PC-9 (cell line): ENCODE measurements at regions not wholly inside any gene's neighbourhood (a gene's known extent, or its start where the extent isn't known, plus 50 kb on each side); places are given as distances from the start of the nearest gene placed in this dataset.

Experiments used
- BruUV-seq: library from RNA; stranded (reverse); fragments of 400-500 nt; replicated peaks from 2 replicates; lab custom pipeline; 2021; lab: Mats Ljungman, UMichigan
- CTCF ChIA-PET: fragments of 300-600 bp; sonication (Branson Sonifier 250); formaldehyde crosslinking; loops from one replicate; lab custom pipeline; 2022; ENCODE audit warnings: antibody characterized with exemption; lab: Charles Lee
- POLR2A ChIA-PET: fragments of 300-600 bp; sonication (Branson Sonifier 250); formaldehyde crosslinking; loops from one replicate; lab custom pipeline; 2022; ENCODE audit warnings: antibody characterized with exemption; ENCODE audit not compliant: unreplicated experiment; lab: Charles Lee
- DNase-seq, 2 experiments: peaks; one replicate each; pipeline versions ENCODE4 v3.0.0 to v3.0.0-alpha.2; 2015 to 2022; ENCODE audit warnings: mixed read lengths in 1 of 2
- H2AFZ ChIP-seq: fragments of 200-600 bp; sonication (generic); 2 replicates; pipeline ENCODE4 v1.8.1; 2017; ENCODE audit warnings: antibody characterized with exemption
- H3F3A ChIP-seq: fragments of 200-600 bp; sonication (generic); 2 replicates; pipeline ENCODE4 v1.8.1; 2017; ENCODE audit warnings: antibody characterized with exemption, mild to moderate bottlenecking, low read depth; ENCODE audit not compliant: insufficient read depth
- H3K27ac ChIP-seq: fragments of 200-600 bp; sonication (generic); 2 replicates; pipeline ENCODE4 v1.6.1; 2016; ENCODE audit warnings: mixed run types
- H3K27me3 ChIP-seq: fragments of 200-600 bp; sonication (generic); 2 replicates; pipeline ENCODE4 v1.6.1; 2016; ENCODE audit warnings: low read depth, mixed run types; ENCODE audit not compliant: insufficient read depth
- H3K36me3 ChIP-seq: fragments of 200-600 bp; sonication (generic); 2 replicates; pipeline ENCODE4 v1.6.1; 2016; ENCODE audit warnings: low read depth, mixed run types
- H3K4me1 ChIP-seq: fragments of 200-600 bp; sonication (generic); replicated peaks from 2 replicates; pipeline ENCODE4 v1.6.1; 2016; ENCODE audit warnings: mixed run types; ENCODE audit not compliant: insufficient read depth
- H3K4me2 ChIP-seq: fragments of 200-600 bp; sonication (generic); 2 replicates; pipeline ENCODE4 v1.6.1; 2017; ENCODE audit warnings: mixed run types
- H3K4me3 ChIP-seq: fragments of 200-600 bp; sonication (generic); 2 replicates; pipeline ENCODE4 v1.6.1; 2016; ENCODE audit warnings: mixed run types
- H3K79me2 ChIP-seq: fragments of 200-600 bp; sonication (generic); 2 replicates; pipeline ENCODE4 v1.6.1; 2017; ENCODE audit warnings: low read depth, mixed run types
- H3K9me2 ChIP-seq: fragments of 200-600 bp; sonication (generic); 2 replicates; pipeline ENCODE4 v1.8.1; 2017; ENCODE audit warnings: mild to moderate bottlenecking; ENCODE audit not compliant: insufficient read depth
- H3K9me3 ChIP-seq: fragments of 200-600 bp; sonication (generic); 2 replicates; pipeline ENCODE4 v1.8.1; 2016; ENCODE audit warnings: low read depth; ENCODE audit not compliant: insufficient read depth
- H4K20me1 ChIP-seq: fragments of 200-600 bp; sonication (generic); 2 replicates; pipeline ENCODE4 v1.8.1; 2017; ENCODE audit not compliant: insufficient read depth
- CTCF ChIP-seq: fragments of 200-600 bp; sonication (generic); conservative IDR thresholded peaks from 2 replicates; pipeline ENCODE4 v1.6.1; 2017; ENCODE audit warnings: mixed run types, antibody characterized with exemption, mild to moderate bottlenecking, moderate library complexity
- EZH2 ChIP-seq: fragments of 200-600 bp; sonication (generic); IDR thresholded peaks from 2 replicates; pipeline ENCODE4 v1.8.0; 2017; ENCODE audit warnings: antibody characterized with exemption, low read depth
- intact Hi-C: fragments of 100-400 bp; cut with micrococcal nuclease; formaldehyde crosslinking; loops from one replicate; pipeline ENCODE4 v1.10.0; 2022; ENCODE audit not compliant: unreplicated experiment

GRCh38 chr4:35772291-35772690 is 472.0 kb downstream of the ARAP2 start:
- Histone ChIP-seq H2AFZ (no peak overlapping the region), H3F3A (no peaks in the 10 kb centered on the region), H3K27me3 (no peaks in the 10 kb centered on the region), H3K79me2 (no peaks in the 10 kb centered on the region), H3K4me3 (no peak overlapping the region), H3K9me2 (no peaks in the 10 kb centered on the region), H3K36me3 (no peaks in the 10 kb centered on the region), H3K9me3 (no peaks in the 10 kb centered on the region), H3K27ac (no peak overlapping the region), H3K4me2 (no peak overlapping the region), H4K20me1 (no peaks in the 10 kb centered on the region), H3K4me1 (no peaks in the 10 kb centered on the region)
- intact Hi-C loops = no loop called here
- TF ChIP-seq CTCF = no peak
- no peak for TF ChIP-seq EZH2
- BruUV-seq = no TSS peak
- no peak for DNase-seq
- ChIA-PET POLR2A (no interaction called here), CTCF (no interaction called here)

GRCh38 chr4:35789899-35790574 is 454.3 kb downstream of the ARAP2 start:
- H2AFZ ChIP-seq = no peak overlapping the region
- H3K9me2 ChIP-seq = no peaks in the 10 kb centered on the region
- DNase-seq = no peak
- intact Hi-C loops = no loop called here
- no peak overlapping the region for H3K4me3 ChIP-seq
- ChIA-PET POLR2A (no interaction called here), CTCF (no interaction called here)
- BruUV-seq = no TSS peak
- H3K36me3 ChIP-seq = no peaks in the 10 kb centered on the region
- H4K20me1 ChIP-seq = no peaks in the 10 kb centered on the region
- no peak overlapping the region for H3K27ac ChIP-seq
- H3K4me1 ChIP-seq = no peaks in the 10 kb centered on the region
- H3K79me2 ChIP-seq = no peaks in the 10 kb centered on the region
- no peak overlapping the region for H3K4me2 ChIP-seq
- TF ChIP-seq EZH2 = no peak
- TF ChIP-seq CTCF = no peak
- H3F3A ChIP-seq = no peaks in the 10 kb centered on the region
- 0 out of 2 replicates have a peak, but pooled peaks cover 4% of the 10 kb centered on the region for H3K9me3 ChIP-seq
- no peaks in the 10 kb centered on the region for H3K27me3 ChIP-seq

- CTCF ChIA-PET = no interaction called here
Observed at GRCh38 chr4:35793045-35793722, 451.1 kb downstream of the ARAP2 start.

More at GRCh38 chr4:35793045-35793722, 451.1 kb downstream of the ARAP2 start:
- Histone ChIP-seq H3K36me3 (no peaks in the 10 kb centered on the region), H2AFZ (no peak overlapping the region), H3F3A (no peaks in the 10 kb centered on the region), H3K79me2 (no peaks in the 10 kb centered on the region), H3K9me2 (no peaks in the 10 kb centered on the region), H3K27ac (no peak overlapping the region), H3K9me3 (no peaks in the 10 kb centered on the region), H3K4me2 (no peak overlapping the region), H4K20me1 (no peaks in the 10 kb centered on the region), H3K4me1 (no peaks in the 10 kb centered on the region), H3K4me3 (no peak overlapping the region), H3K27me3 (no peaks in the 10 kb centered on the region)
- no peak for DNase-seq
- POLR2A ChIA-PET = interaction anchor here (0.6 to 0.7 kb wide), 2 partner anchors 688 to 1627 kb away, joined by 4 to 5 read pairs; no protein-coding TSS in a partner anchor
- TF ChIP-seq CTCF (no peak), EZH2 (no peak)
- intact Hi-C loops = no loop called here
- BruUV-seq = no TSS peak
